ENCODE measurements at regions not wholly inside any gene's neighbourhood (a gene's known extent, or its start where the extent isn't known, plus 50 kb on each side); places are given as distances from the start of the nearest gene placed in this dataset.

DNA sequence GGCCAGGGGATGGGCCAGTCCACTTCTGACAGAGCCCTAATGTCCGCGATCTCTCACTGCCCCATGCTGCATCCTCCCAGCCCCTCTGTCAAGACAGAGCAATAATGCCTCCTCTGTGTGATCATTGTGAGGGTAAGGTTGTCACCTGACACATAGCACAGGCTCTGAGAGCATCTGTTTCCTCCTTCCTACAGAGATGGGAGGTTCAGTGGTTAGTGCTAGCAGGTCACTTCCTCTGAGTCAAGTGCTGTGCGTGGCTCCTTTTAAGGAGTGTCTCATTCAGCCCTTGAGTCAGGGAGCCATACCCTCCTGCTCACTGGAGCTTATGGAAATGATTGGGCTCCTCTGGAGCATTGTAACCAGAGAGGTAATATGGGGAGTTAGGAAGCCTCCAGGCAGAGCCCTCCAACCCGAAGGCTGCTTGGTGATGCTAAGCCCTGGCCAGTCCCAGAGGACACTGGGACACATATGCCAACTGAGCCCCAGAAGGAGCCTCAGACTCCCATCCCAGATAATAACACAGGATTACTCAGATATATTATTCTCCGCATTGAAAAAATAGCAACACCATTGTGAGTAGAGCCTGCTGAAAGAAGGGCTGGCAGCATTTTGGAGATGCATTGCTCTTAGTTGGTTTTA is 189.0 kb downstream of the GALNT1 start:
- Histone ChIP-seq H4K5ac (ENCODE audit: insufficient read length, low read depth, low read length) (no peak overlapping the region), H2BK5ac (ENCODE audit: low read depth, low read length) (peak overlapping the region; percentile 62), H3K79me2 (ENCODE audit: control insufficient read depth in 1 of 2, insufficient read depth in 2 of 2, low read length in 2 of 2) (peaks cover 0 to 3% of the 10 kb centered on the region in 2 experiments; a peak in 1 of 4 replicates), H2BK12ac (ENCODE audit: low read depth, low read length) (peak overlapping the region; percentile 10; the same call in 1 of the 2 replicates), H3K18ac (ENCODE audit: extremely low read depth, low read length) (no peak overlapping the region), H3K9me3 (ENCODE audit: insufficient read depth in 2 of 2, low read depth in 1 of 2, low read length in 1 of 2) (no peaks in the 10 kb centered on the region), H2BK120ac (replicated peaks; ENCODE audit: low read depth, low read length) (peak overlapping the region; percentile 43), H3K9ac (replicated peaks in 1 of 4; ENCODE audit: extremely low read depth in 1 of 4, low read depth in 3 of 4, low read length in 3 of 4) (no peak overlapping the region), H2BK15ac (ENCODE audit: low read length) (no peak overlapping the region), H3K4ac (replicated peaks; ENCODE audit: insufficient read length, low read depth, low read length) (no peak overlapping the region), H2AFZ (ENCODE audit: low read length) (no peak overlapping the region), H3K4me1 (replicated peaks in 1 of 4; ENCODE audit: control insufficient read depth in 3 of 4, insufficient read depth in 4 of 4, low read length in 3 of 4) (no peaks in the 10 kb centered on the region), H3K56ac (replicated peaks; ENCODE audit: insufficient read length, low read depth, low read length) (no peak overlapping the region), H3K79me1 (ENCODE audit: low read depth, low read length) (no peaks in the 10 kb centered on the region), H3K4me2 (ENCODE audit: insufficient read depth in 1 of 2, low read depth in 2 of 2, low read length in 2 of 2) (no peak overlapping the region), H3K36me3 (ENCODE audit: control insufficient read depth in 2 of 4, insufficient read depth in 4 of 4, low read length in 3 of 4) (no peaks in the 10 kb centered on the region), H3K14ac (ENCODE audit: insufficient read length) (no peak overlapping the region), H2BK20ac (ENCODE audit: low read length) (peak overlapping the region; percentile 51; the same call in 1 of the 2 replicates), H3K23me2 (ENCODE audit: low read depth, low read length) (no peaks in the 10 kb centered on the region; the same call in 1 of the 2 replicates), H3K27me3 (replicated peaks in 1 of 4; ENCODE audit: control insufficient read depth in 3 of 4, extremely low read depth in 1 of 4, insufficient read depth in 3 of 4, low read length in 3 of 4) (no peaks in the 10 kb centered on the region), H4K91ac (replicated peaks; ENCODE audit: insufficient read length, low read length) (peak overlapping the region; percentile 57), H4K8ac (ENCODE audit: extremely low read depth, insufficient read depth, low read length) (0 out of 2 replicates have a peak overlapping the region, but pooled peaks have one; percentile 11), H3K23ac (ENCODE audit: insufficient read length) (no peak overlapping the region), H2AK5ac (ENCODE audit: low read depth, low read length) (0 out of 2 replicates have a peak overlapping the region, but pooled peaks have one; percentile 1), H3K4me3 (ENCODE audit: extremely low read depth in 1 of 4, insufficient read depth in 2 of 4, low read depth in 3 of 4, low read length in 4 of 4) (no peak overlapping the region), H3K27ac (ENCODE audit: low read depth, low read length) (no peak overlapping the region), H4K20me1 (replicated peaks in 1 of 2; ENCODE audit: control insufficient read depth in 1 of 2, insufficient read depth in 2 of 2, low read length in 2 of 2) (no peaks in the 10 kb centered on the region)
- DNase-seq (ENCODE audit: low read depth in 1 of 2, low spot score in 2 of 2) (no peak), FAIRE-seq (no peak)
- WGBS, 2 experiments (ENCODE audit: extremely low coverage in 1 of 2, insufficient coverage in 1 of 2, insufficient read length in 1 of 2, insufficient replicate concordance in 2 of 2, low coverage in 1 of 2, low lambda C conversion rate in 2 of 2, missing lambda C conversion rate in 1 of 2): 65% methylated on average over 5 of the region's 5 CpGs; no CpG with 5 or more reads in 1 of the 2 experiments
- TF ChIP-seq EP300 (IDR thresholded peaks at IDR 0.05; ENCODE audit: borderline replicate concordance in 1 of 2, low read depth in 2 of 2, low read length in 2 of 2): no peak
- POLR2A ChIA-PET (ENCODE audit: partially characterized antibody): no interaction called here
- CTCF ChIA-PET (ENCODE audit: partially characterized antibody): interaction anchor here (0.8 to 1.4 kb wide), 6 partner anchors 11 to 180 kb away, joined by 3 to 5 read pairs (median 4); no protein-coding TSS in a partner anchor
